SK-N-SH (cell line): ENCODE measurements at regions not wholly inside any gene's neighbourhood (a gene's known extent, or its start where the extent isn't known, plus 50 kb on each side); places are given as distances from the start of the nearest gene placed in this dataset.

Source experiments
- EP300 ChIP-seq, 2 experiments: IDR thresholded peaks; 2 replicates each; pipeline versions ENCODE4 v1.4.0 to v1.6.1; 2012; ENCODE audit warnings: borderline replicate concordance in 1 of 2, low read depth in 1 of 2, low read length in 1 of 2
- EZH2phosphoT487 ChIP-seq: fragments of 200-600 bp; sonication (generic); IDR thresholded peaks from 2 replicates; pipeline ENCODE4 v1.6.1; 2017; ENCODE audit warnings: low read depth, mixed run types, mild to moderate bottlenecking, antibody characterized with exemption, moderate library complexity, borderline replicate concordance
- GABPA ChIP-seq: IDR thresholded peaks from 2 replicates; pipeline ENCODE4 v1.4.0; 2012; ENCODE audit warnings: low read depth, mild to moderate bottlenecking
- IRF3 ChIP-seq: fragments of 150-350 bp; IDR thresholded peaks from 2 replicates; pipeline ENCODE4 v1.6.1; 2016; ENCODE audit warnings: mild to moderate bottlenecking, low read depth, low read length
- TF ChIP-seq, protein P1 (sequence below): fragments of 200-600 bp; sonication (generic); IDR thresholded peaks from 2 replicates; pipeline ENCODE4 v1.6.1; 2017; ENCODE audit warnings: antibody characterized with exemption, mild to moderate bottlenecking, moderate library complexity

- TF ChIP-seq EZH2phosphoT487 (no peak), GABPA (no peak), IRF3 (no peak), EP300 (IDR thresholded peaks at IDR 0.05; ENCODE audit: borderline replicate concordance in 1 of 2, low read depth in 1 of 2, low read length in 1 of 2) (no peak)
- TF ChIP-seq, protein P1, sequence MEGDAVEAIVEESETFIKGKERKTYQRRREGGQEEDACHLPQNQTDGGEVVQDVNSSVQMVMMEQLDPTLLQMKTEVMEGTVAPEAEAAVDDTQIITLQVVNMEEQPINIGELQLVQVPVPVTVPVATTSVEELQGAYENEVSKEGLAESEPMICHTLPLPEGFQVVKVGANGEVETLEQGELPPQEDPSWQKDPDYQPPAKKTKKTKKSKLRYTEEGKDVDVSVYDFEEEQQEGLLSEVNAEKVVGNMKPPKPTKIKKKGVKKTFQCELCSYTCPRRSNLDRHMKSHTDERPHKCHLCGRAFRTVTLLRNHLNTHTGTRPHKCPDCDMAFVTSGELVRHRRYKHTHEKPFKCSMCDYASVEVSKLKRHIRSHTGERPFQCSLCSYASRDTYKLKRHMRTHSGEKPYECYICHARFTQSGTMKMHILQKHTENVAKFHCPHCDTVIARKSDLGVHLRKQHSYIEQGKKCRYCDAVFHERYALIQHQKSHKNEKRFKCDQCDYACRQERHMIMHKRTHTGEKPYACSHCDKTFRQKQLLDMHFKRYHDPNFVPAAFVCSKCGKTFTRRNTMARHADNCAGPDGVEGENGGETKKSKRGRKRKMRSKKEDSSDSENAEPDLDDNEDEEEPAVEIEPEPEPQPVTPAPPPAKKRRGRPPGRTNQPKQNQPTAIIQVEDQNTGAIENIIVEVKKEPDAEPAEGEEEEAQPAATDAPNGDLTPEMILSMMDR: no peak
Observed at GRCh38 chr18:38520786-38521185, 955.2 kb upstream of the CELF4 start.
